Activated naive CD8-positive, alpha-beta T cell treated with anti-CD3 and anti-CD28 coated beads, Interleukin-2, amount 10 ng/mL, durations not matched to agents 7 days and 5 days (primary cell): ENCODE measurements at regions not wholly inside any gene's neighbourhood (a gene's known extent, or its start where the extent isn't known, plus 50 kb on each side); places are given as distances from the start of the nearest gene placed in this dataset.

Experiments
- ATAC-seq: fragments of 150-1000 bp; cut with Tn5 transposase; one replicate; pipeline ENCODE4 v1.10.0; 2021; ENCODE audit warnings: low read depth, moderate library complexity
- POLR2A ChIA-PET: fragments of 350-600 bp; sonication (Branson Sonifier 250); formaldehyde crosslinking; loops from one replicate; lab custom pipeline; 2021; ENCODE audit warnings: antibody characterized with exemption; lab: Charles Lee
- DNase-seq: peaks from one replicate; pipeline ENCODE4 v3.0.0; 2021
- H3K27ac Mint-ChIP-seq: one replicate; pipeline ENCODE4 v1.8.0; 2022; ENCODE audit warnings: mild to moderate bottlenecking, mixed read lengths
- H3K27me3 Mint-ChIP-seq: one replicate; pipeline ENCODE4 v1.8.0; 2022; ENCODE audit warnings: mild to moderate bottlenecking, moderate library complexity, mixed read lengths
- H3K36me3 Mint-ChIP-seq: one replicate; pipeline ENCODE4 v1.8.0; 2021; ENCODE audit warnings: mild to moderate bottlenecking, mixed read lengths
- H3K4me1 Mint-ChIP-seq: one replicate; pipeline ENCODE4 v1.8.0; 2021; ENCODE audit warnings: mixed read lengths
- H3K4me3 Mint-ChIP-seq: one replicate; pipeline ENCODE4 v1.8.0; 2022; ENCODE audit warnings: mild to moderate bottlenecking, moderate library complexity, mixed read lengths
- H3K9me3 Mint-ChIP-seq: one replicate; pipeline ENCODE4 v1.8.0; 2021; ENCODE audit warnings: mixed read lengths

DNA sequence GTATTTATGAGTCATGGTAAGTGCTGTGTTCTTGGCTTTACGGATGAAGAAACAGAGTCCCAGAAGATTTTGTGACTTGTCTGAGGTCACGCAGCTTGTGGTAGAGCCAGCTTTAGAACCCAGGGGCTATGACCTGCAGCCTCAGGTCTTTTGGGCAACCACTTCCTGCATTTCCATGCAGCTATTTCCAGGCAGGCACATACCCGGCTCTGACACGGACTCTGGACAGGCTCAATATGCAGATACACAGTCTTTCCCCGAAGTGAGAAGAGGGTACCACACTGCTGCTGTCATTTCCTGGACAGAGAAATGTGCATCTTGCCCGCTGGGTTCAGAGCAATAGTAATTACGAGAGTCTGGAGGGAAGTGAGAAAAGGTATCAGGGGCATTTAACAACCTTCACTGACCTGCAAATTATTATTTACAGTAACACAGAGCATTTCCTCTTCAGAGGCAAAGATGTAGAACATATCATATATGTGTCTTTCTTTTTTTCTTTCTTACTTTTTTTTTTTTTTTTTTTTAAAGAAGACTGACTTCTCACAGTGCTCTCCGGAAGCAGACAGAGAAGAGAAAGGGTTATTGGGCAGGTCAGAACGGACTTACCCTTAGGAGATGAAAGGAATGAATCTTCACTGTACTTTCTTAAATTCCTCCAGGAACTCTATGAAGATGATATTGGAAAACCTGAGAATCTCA lies 185.1 kb downstream of the CLIC5 start:
- Mint-ChIP-seq H3K27me3 (no peaks in the 10 kb centered on the region), H3K9me3 (peaks cover 5% of the 10 kb centered on the region), H3K27ac (peak overlapping the region; percentile 77), H3K4me1 (peaks cover 34% of the 10 kb centered on the region), H3K36me3 (peaks cover 4% of the 10 kb centered on the region), H3K4me3 (peak overlapping the region; percentile 71)
- POLR2A ChIA-PET, result interaction anchor here (0.6 kb wide), 1 partner anchor 1228 kb away, joined by 4 read pairs; no protein-coding TSS in a partner anchor
- peak; percentile 91 for ATAC-seq
- DNase-seq, result peak; percentile 41

DNA sequence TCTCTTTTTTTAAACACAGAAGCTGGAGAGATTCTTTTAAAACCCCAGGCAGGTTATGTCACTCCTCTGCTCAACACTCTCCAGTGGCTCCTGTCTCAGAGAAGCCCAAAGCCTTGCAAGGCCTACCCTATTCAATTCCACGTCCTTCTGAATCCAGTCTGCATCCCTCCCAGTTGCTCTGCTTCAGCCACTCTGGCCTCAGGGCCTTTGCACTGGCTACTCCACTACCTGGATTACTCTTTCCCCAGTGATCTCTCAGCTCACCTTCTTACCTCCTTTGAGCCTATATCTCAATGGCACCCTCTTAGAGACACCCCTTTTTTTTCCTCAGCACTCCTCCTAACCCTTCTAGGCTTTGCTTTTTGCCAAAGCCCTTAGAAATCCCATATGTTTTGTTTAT lies 185.8 kb downstream of the CLIC5 start:
- no peak for ATAC-seq
- H3K4me1 Mint-ChIP-seq, result peaks cover 28% of the 10 kb centered on the region

DNA sequence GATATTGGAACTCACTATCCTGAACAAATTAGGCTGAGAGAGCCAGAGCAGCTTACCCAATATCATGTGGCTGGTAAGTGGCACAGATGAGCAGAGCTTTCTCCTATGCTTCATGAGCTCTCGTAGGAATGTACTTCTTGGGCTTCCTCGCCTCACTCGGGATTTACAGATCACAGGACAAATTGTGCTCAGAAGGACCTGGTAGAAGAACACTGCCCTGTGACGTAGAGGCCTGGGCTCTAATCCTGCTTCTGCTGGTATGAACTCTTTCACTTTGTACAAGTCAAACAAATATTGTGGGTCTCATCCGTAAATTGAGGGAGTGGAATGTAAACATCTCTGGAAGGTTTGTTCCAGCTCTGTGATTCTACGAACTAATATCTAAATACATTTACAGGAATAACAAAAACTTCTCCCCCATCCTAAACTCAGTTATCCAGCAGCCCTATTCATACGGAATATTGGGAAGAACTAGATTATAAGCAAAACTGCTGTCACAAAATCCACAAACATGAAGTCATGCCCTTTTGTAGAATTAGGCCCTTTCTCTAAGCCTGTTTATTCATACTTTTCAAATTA lies 187.6 kb downstream of the CLIC5 start:
- Mint-ChIP-seq H3K4me3 (no peak overlapping the region), H3K27ac (no peak overlapping the region), H3K27me3 (no peaks in the 10 kb centered on the region), H3K36me3 (peaks cover 4% of the 10 kb centered on the region), H3K9me3 (peaks cover 6% of the 10 kb centered on the region), H3K4me1 (peaks cover 28% of the 10 kb centered on the region)
- ATAC-seq, result no peak
- no peak for DNase-seq
- POLR2A ChIA-PET, result no interaction called here

More for the DNA sequence above, 185.8 kb downstream of the CLIC5 start:
- Mint-ChIP-seq H3K4me3 (peak overlapping the region; percentile 56), H3K27me3 (no peaks in the 10 kb centered on the region), H3K9me3 (peaks cover 6% of the 10 kb centered on the region), H3K27ac (peak overlapping the region; percentile 77), H3K36me3 (peaks cover 4% of the 10 kb centered on the region)
- no peak for DNase-seq
- POLR2A ChIA-PET, result no interaction called here

DNA sequence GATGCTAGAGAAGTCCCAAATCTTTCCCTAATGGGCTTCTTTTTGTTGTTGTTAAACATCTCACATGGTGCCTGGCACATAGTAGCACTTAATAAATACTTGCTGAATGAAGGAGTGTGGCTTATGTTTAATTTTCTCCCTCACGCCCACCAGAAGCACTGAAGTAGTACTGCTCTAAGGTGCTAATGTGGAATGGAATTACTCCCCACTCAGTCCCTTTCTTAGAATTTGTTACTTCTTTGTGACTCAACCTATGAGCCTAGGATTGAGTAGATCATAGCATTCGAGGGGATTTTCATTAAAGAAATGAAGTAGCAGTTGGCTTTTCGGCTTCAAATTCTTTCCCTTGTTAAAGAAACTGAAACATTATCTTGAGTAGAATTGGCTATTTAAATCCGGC lies 192.8 kb downstream of the CLIC5 start:
- H3K27ac Mint-ChIP-seq, result no peak overlapping the region
- H3K27me3 Mint-ChIP-seq, result no peaks in the 10 kb centered on the region
- no peak for ATAC-seq
- no peak for DNase-seq
- H3K9me3 Mint-ChIP-seq, result peaks cover 14% of the 10 kb centered on the region
- H3K4me3 Mint-ChIP-seq, result no peak overlapping the region
- POLR2A ChIA-PET, result no interaction called here
- H3K4me1 Mint-ChIP-seq, result peaks cover 6% of the 10 kb centered on the region
- H3K36me3 Mint-ChIP-seq, result peaks cover 3% of the 10 kb centered on the region

DNA sequence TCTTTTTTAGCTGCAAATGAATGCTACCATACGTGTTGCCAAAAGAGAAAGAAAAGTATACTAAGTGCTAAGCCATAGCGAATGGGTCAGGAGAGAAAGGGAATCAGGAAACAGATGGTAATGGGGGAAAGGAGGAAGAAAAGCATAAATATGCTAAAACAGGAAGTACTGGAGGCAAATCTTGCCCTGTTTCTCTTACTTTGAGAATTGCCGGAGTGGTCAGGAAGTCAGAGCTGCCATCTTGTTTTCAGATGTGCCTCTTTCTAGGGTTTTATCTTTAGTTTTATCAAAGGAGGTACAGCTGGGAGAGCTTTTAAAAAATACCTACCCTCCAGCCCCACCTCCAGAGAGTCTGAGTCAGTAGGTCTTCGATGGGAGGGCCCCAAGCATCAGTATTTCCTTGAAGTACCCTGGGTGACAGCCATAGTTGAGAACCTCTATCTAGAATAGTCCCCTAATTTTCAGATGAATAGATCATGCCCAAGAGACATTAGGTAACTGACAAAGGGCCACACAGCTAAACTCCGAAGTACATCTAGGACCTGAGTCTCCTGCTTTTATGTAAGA lies 193.3 kb downstream of the CLIC5 start:
- H3K4me1 Mint-ChIP-seq, result peaks cover 6% of the 10 kb centered on the region
- peaks cover 3% of the 10 kb centered on the region for H3K36me3 Mint-ChIP-seq
- no peak overlapping the region for H3K4me3 Mint-ChIP-seq
- peaks cover 14% of the 10 kb centered on the region for H3K9me3 Mint-ChIP-seq
- no peaks in the 10 kb centered on the region for H3K27me3 Mint-ChIP-seq
- peak overlapping the region; percentile 62 for H3K27ac Mint-ChIP-seq
- no peak for ATAC-seq
- no peak for DNase-seq
- POLR2A ChIA-PET, result no interaction called here

DNA sequence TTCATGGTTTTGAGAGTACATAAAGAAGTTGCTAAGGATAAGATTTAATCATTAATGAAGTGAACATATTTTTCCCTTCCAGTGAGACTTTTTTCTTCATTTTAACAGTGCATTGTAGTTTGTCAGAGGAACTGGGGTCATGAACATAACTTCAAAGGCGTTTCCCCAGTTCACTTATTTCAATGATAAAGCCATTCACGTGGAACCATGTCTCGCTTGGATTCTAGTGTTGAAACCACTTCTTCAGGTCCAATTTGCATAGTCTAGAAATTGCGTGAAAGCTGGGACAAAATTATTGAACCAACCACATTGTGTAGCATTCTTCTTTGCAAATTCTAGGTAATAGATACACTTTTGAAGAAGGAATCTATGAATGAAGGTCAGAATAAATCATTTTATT lies 197.0 kb downstream of the CLIC5 start:
- H3K4me1 Mint-ChIP-seq, result peaks cover 6% of the 10 kb centered on the region
- no peaks in the 10 kb centered on the region for H3K27me3 Mint-ChIP-seq
- H3K36me3 Mint-ChIP-seq, result peaks cover 5% of the 10 kb centered on the region
- no peak overlapping the region for H3K27ac Mint-ChIP-seq
- H3K4me3 Mint-ChIP-seq, result no peak overlapping the region
- peaks cover 8% of the 10 kb centered on the region for H3K9me3 Mint-ChIP-seq
- DNase-seq (no peak), ATAC-seq (no peak)
- POLR2A ChIA-PET, result no interaction called here

DNA sequence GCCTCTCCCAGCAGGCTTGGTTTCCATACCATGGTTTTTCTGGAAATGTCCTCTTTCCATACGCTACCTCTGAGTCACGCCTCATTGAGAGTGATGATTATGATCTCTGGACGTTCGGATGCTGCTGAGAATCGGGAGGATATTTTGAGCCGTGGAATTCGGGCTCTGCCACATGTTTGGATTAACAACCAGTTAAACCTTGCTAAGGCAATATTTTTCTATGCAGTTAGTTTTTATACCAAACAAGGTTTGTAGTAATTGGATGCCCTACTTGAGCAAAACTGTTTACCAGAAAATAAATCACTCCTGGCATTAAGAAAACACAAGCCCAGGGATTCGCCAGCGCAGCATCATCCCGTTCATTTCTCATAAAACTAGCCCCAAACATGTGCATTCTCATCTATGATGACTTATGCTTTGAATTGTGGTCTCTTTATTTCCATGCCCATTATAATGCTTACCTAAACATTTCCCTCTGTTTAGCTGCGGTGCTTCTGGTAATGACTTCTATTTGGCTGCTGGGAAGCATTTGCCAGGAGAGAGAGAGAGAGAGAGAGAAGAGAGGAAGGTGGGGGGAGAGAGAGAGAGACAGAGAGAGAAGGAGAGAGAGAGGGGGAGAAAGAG lies 198.9 kb downstream of the CLIC5 start:
- H3K27ac Mint-ChIP-seq, result no peak overlapping the region
- no peaks in the 10 kb centered on the region for H3K4me1 Mint-ChIP-seq
- ATAC-seq (no peak), DNase-seq (no peak)
- H3K36me3 Mint-ChIP-seq, result peaks cover 2% of the 10 kb centered on the region
- no peak overlapping the region for H3K4me3 Mint-ChIP-seq
- POLR2A ChIA-PET, result no interaction called here
- peaks cover 5% of the 10 kb centered on the region for H3K9me3 Mint-ChIP-seq
- H3K27me3 Mint-ChIP-seq, result peaks cover under 1% of the 10 kb centered on the region

DNA sequence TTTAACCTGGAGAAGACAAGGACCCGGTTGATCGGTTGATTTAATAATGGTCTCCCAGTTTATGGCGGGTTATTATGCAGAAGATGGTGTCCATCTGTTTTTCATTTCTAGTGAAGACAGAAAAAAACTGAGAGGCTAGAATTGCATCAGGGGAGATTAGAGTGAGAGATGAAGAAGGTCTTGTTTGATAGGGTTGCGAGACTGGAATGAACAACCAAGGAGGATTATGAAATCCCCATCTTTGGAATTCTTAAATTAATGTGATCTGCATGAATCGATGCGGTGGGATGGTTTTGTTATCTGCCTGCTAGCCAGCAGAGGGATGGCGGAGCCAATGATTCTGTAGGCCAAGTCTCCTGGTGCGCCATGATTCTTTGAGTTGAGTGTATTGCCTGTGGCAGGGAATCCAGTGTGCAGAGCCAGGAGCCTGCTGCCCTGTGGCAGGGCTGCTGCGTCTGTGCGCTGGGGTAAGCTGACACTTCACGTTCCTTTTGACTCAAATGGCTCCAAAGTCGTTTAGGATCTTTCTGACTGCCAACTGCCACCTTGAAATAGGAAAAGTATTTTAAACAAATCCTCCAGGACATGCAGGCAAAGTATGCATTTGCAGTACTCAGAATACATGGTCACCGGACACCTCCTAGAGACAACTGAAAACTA lies 200.1 kb downstream of the CLIC5 start:
- Mint-ChIP-seq H3K27me3 (peaks cover 3% of the 10 kb centered on the region), H3K4me1 (no peaks in the 10 kb centered on the region), H3K9me3 (peaks cover 2% of the 10 kb centered on the region), H3K36me3 (peaks cover 2% of the 10 kb centered on the region), H3K27ac (no peak overlapping the region), H3K4me3 (no peak overlapping the region)
- ATAC-seq (no peak), DNase-seq (no peak)
- POLR2A ChIA-PET, result no interaction called here

DNA sequence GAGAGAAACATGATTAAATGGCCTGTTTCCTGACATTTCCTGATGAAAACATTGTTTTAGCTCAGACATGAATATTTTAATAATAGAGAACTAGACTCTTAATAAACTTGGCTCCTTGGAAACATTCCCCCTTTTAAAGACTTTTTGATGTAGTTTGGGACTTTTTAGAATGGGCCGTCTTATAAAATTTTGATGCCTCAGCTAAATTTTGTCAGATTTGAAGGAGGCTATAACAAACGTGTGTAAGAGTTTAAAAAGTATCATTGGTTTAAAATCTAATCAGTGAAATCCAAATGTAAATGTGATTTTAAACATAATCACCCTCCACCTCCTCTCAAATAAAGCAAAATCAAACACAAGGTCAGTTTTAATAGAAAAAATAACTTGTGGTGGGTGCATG lies 200.9 kb downstream of the CLIC5 start:
- ATAC-seq (no peak), DNase-seq (no peak)
- H3K36me3 Mint-ChIP-seq, result peaks cover 2% of the 10 kb centered on the region
- no peak overlapping the region for H3K4me3 Mint-ChIP-seq
- H3K4me1 Mint-ChIP-seq, result no peaks in the 10 kb centered on the region
- POLR2A ChIA-PET, result no interaction called here
- peaks cover 3% of the 10 kb centered on the region for H3K27me3 Mint-ChIP-seq
- H3K27ac Mint-ChIP-seq, result no peak overlapping the region
- H3K9me3 Mint-ChIP-seq, result no peaks in the 10 kb centered on the region

DNA sequence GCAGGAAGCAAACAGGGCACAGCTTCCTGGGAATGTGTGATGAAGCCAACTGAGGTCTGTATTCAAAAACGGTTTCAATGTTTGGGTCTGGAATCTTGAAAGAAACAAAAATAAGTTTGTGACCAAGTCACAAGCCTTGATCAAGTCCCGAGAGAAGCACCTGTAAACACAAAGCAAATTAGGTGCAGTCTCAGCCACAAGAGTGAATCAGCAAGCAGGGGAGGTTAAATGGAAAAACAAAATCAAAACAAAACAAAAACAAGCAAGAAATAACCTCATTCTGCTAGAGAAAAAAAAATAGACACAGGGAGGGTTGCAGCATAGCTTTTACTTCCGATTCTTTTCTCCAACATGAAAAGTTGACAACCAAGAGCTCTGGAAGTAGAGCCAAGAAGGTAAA lies 201.7 kb downstream of the CLIC5 start:
- no peak for ATAC-seq
- no peak overlapping the region for H3K4me3 Mint-ChIP-seq
- no peaks in the 10 kb centered on the region for H3K9me3 Mint-ChIP-seq
- peaks cover 2% of the 10 kb centered on the region for H3K36me3 Mint-ChIP-seq
- POLR2A ChIA-PET, result no interaction called here
- H3K27me3 Mint-ChIP-seq, result peaks cover 3% of the 10 kb centered on the region
- DNase-seq, result no peak
- H3K27ac Mint-ChIP-seq, result no peak overlapping the region
- H3K4me1 Mint-ChIP-seq, result no peaks in the 10 kb centered on the region

DNA sequence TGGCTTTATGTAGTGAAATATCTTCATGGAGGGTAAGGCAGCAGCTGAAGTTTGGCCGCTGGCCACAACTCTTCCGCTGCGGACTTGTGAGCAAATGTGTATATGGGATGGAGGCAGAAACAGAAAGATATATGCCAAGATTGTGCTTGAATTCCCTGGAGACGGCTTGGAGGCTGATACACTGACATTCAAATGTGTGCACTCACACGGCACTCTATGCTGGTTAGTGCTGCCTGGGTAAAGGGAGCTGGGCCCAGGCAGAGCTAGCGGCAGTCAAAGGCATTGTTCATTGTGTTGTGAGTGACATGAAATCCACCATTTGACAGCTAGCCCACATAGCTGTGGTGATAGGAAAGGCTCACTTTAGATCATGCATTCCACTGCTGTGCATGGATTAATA lies 202.7 kb downstream of the CLIC5 start:
- Mint-ChIP-seq H3K27me3 (peaks cover 3% of the 10 kb centered on the region), H3K36me3 (peaks cover 2% of the 10 kb centered on the region), H3K27ac (no peak overlapping the region), H3K9me3 (no peaks in the 10 kb centered on the region), H3K4me1 (no peaks in the 10 kb centered on the region), H3K4me3 (no peak overlapping the region)
- POLR2A ChIA-PET, result no interaction called here
- ATAC-seq (no peak), DNase-seq (no peak)

DNA sequence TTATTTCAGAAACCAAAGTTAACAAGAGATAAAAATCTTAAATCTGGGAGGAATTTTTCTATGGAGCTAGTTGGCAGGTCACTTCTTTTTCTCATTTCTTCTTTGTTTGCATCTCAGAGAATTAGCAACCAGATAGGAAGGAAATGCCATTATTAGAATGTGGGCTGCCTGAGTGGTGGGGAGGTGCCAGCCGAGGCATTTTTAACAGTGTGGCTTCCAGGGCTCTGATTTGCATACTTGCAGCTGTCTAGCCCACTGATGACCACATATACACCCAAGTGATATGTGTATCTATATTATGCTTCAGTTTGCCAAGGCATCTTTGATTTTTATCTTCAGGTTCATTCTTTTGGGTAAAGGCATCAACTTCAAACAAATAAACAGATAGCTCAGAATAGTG lies 206.7 kb downstream of the CLIC5 start:
- Mint-ChIP-seq H3K4me1 (no peaks in the 10 kb centered on the region), H3K4me3 (no peak overlapping the region), H3K27ac (no peak overlapping the region), H3K9me3 (peaks cover 1% of the 10 kb centered on the region), H3K27me3 (peaks cover 3% of the 10 kb centered on the region), H3K36me3 (no peaks in the 10 kb centered on the region)
- DNase-seq (no peak), ATAC-seq (no peak)
- POLR2A ChIA-PET, result no interaction called here

DNA sequence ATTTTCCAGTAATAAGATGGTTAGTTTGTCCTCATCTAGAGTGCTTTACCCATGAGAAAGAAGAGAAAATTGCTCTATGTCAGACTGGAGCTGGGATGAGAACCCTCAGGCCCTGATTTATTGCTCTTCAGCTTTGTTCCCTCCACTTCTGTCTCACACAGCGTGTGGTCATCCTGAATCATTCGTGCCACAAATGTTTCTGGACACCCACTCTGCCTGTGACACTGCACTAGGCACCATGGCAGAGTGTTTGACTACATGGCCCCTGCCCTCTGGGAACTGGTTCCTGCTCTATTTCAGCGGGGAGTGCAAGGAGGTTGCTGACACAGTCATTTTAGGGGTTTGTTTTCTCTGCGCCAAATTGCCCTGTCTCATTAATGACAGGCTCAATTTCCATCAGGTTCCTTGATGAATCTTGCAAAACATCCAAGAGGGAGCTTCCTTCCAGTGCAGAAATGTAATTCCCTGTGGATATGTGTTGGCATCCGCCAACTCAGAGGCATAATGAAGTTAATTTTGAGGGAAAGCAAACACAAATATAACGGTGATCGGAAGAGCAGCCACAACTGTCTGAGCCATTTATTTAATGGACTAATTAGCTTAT lies 207.5 kb downstream of the CLIC5 start:
- no peaks in the 10 kb centered on the region for H3K36me3 Mint-ChIP-seq
- no peak overlapping the region for H3K4me3 Mint-ChIP-seq
- peaks cover 1% of the 10 kb centered on the region for H3K9me3 Mint-ChIP-seq
- POLR2A ChIA-PET, result no interaction called here
- peaks cover 3% of the 10 kb centered on the region for H3K27me3 Mint-ChIP-seq
- no peaks in the 10 kb centered on the region for H3K4me1 Mint-ChIP-seq
- no peak overlapping the region for H3K27ac Mint-ChIP-seq
- no peak for ATAC-seq
- DNase-seq, result no peak
